Neutrophil (primary cell): ENCODE measurements at regions not wholly inside any gene's neighbourhood (a gene's known extent, or its start where the extent isn't known, plus 50 kb on each side); places are given as distances from the start of the nearest gene placed in this dataset.
A peak's percentile ranks its signal among the peaks of the same experiment; 100 is the strongest.

Experiments used
- H3K27ac ChIP-seq: fragments of 200-600 bp; sonication (generic); 2 replicates; pipeline ENCODE4 v1.5.1; 2016; ENCODE audit warnings: mild to moderate bottlenecking, moderate library complexity
- H3K27me3 ChIP-seq: fragments of 200-600 bp; sonication (generic); 2 replicates; pipeline ENCODE4 v1.6.0; 2016; ENCODE audit warnings: mild to moderate bottlenecking
- H3K36me3 ChIP-seq: fragments of 200-600 bp; sonication (generic); 2 replicates; pipeline ENCODE4 v1.5.1; 2017
- H3K4me1 ChIP-seq, 2 experiments: fragments of 200-600 bp in 1 of 2; sonication (generic) in 1 of 2; 1 replicate in 1 of 2; 2 replicates in 1 of 2; pipeline versions ENCODE4 v1.5.1 to v1.6.1; 2013 to 2016; ENCODE audit warnings: low read depth in 1 of 2, low read length in 1 of 2, mild to moderate bottlenecking in 1 of 2, moderate library complexity in 1 of 2; ENCODE audit not compliant: control insufficient read depth in 1 of 2, insufficient read depth in 1 of 2
- H3K4me3 ChIP-seq, 2 experiments: fragments of 200-600 bp in 1 of 2; sonication (generic) in 1 of 2; 1 replicate in 1 of 2; 2 replicates in 1 of 2; pipeline ENCODE4 v1.5.1; 2013 to 2016; ENCODE audit warnings: low read depth in 1 of 2, low read length in 1 of 2, mild to moderate bottlenecking in 1 of 2, moderate library complexity in 1 of 2
- H3K9me3 ChIP-seq: fragments of 200-600 bp; sonication (generic); 2 replicates; pipeline ENCODE4 v1.5.1; 2016
- TF ChIP-seq, protein P1 (sequence below): fragments of 200-600 bp; sonication (generic); IDR thresholded peaks from 2 replicates; pipeline ENCODE4 v1.5.1; 2016; ENCODE audit warnings: antibody characterized with exemption

GRCh38 chrX:39133971-39134370, 332.7 kb downstream of the MID1IP1 start:
- no peaks in the 10 kb centered on the region for H3K9me3 ChIP-seq
- H3K4me3 ChIP-seq = no peak overlapping the region
- TF ChIP-seq, protein P1, sequence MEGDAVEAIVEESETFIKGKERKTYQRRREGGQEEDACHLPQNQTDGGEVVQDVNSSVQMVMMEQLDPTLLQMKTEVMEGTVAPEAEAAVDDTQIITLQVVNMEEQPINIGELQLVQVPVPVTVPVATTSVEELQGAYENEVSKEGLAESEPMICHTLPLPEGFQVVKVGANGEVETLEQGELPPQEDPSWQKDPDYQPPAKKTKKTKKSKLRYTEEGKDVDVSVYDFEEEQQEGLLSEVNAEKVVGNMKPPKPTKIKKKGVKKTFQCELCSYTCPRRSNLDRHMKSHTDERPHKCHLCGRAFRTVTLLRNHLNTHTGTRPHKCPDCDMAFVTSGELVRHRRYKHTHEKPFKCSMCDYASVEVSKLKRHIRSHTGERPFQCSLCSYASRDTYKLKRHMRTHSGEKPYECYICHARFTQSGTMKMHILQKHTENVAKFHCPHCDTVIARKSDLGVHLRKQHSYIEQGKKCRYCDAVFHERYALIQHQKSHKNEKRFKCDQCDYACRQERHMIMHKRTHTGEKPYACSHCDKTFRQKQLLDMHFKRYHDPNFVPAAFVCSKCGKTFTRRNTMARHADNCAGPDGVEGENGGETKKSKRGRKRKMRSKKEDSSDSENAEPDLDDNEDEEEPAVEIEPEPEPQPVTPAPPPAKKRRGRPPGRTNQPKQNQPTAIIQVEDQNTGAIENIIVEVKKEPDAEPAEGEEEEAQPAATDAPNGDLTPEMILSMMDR = no peak
- H3K4me1 ChIP-seq = peaks cover 21% of the 10 kb centered on the region in 2 experiments
- H3K27ac ChIP-seq = peak overlapping the region; percentile 72
- no peaks in the 10 kb centered on the region for H3K27me3 ChIP-seq
- no peaks in the 10 kb centered on the region for H3K36me3 ChIP-seq

- Histone ChIP-seq H3K9me3 (no peaks in the 10 kb centered on the region), H3K27ac (no peak overlapping the region), H3K36me3 (no peaks in the 10 kb centered on the region), H3K27me3 (no peaks in the 10 kb centered on the region), H3K4me3 (no peak overlapping the region), H3K4me1 (peaks cover 21% of the 10 kb centered on the region in 2 experiments)
- TF ChIP-seq, protein P1 = no peak
These were observed 336.2 kb downstream of the MID1IP1 start for GRCh38 chrX:39137363-39137954.

DNA sequence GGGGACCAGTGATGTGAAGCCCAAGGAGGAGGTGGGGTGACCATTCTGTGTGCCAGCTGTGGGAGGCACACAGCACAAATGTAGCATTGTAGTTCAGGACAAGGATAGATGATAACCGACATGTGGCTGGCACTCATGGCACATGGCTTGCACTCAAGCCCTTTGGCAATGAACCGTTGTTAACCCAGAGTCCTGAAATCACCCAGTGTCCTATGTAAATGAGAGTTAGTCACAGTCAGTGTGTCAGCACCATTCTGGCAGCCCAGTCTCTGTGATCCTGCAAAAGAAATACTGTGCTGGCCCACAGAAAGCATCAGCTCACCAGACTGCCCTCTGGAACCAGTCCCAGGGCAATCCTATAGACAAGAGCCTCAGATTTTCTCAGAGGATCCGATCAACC, 339.3 kb downstream of the MID1IP1 start:
- TF ChIP-seq, protein P1 = no peak

GRCh38 chrX:39144323-39144722, 343.1 kb downstream of the MID1IP1 start:
- Histone ChIP-seq H3K36me3 (no peaks in the 10 kb centered on the region), H3K4me1 (peaks cover 47 to 53% of the 10 kb centered on the region in 2 experiments), H3K27me3 (no peaks in the 10 kb centered on the region), H3K9me3 (no peaks in the 10 kb centered on the region), H3K27ac (peak overlapping the region; percentile 97), H3K4me3 (peak overlapping the region; percentile 24 to 44)
- TF ChIP-seq, protein P1 = no peak

More for the DNA sequence above, 339.3 kb downstream of the MID1IP1 start:
- no peaks in the 10 kb centered on the region for H3K9me3 ChIP-seq
- H3K4me3 ChIP-seq = no peak overlapping the region
- H3K27ac ChIP-seq = no peak overlapping the region
- H3K27me3 ChIP-seq = no peaks in the 10 kb centered on the region
- H3K36me3 ChIP-seq = no peaks in the 10 kb centered on the region
- peaks cover 28 to 29% of the 10 kb centered on the region in 2 experiments for H3K4me1 ChIP-seq

DNA sequence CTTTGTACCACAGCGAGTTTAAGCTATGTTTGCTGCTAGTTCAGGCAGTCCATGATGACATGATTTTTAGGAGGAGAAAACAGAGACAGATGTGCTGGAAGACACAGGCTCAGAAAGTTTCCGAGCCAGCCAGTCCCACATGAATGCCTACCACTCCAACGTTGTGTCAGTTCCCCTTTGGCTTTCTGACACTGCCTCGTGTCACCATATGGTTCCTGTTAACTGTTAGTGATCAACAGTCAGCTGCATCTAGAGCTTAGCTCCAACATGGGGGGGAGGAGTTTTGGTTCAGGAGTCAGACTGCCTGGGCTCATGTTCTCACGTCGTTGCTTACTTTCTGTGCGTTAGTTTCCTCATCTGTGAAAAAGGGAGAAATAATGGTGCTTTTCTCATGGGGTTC, 343.7 kb downstream of the MID1IP1 start:
- peaks cover 53 to 59% of the 10 kb centered on the region in 2 experiments for H3K4me1 ChIP-seq
- H3K36me3 ChIP-seq = no peaks in the 10 kb centered on the region

More for the DNA sequence above, 343.7 kb downstream of the MID1IP1 start:
- Histone ChIP-seq H3K27ac (peak overlapping the region; percentile 97), H3K4me3 (peak overlapping the region; percentile 24 to 44), H3K9me3 (no peaks in the 10 kb centered on the region), H3K27me3 (no peaks in the 10 kb centered on the region)
- TF ChIP-seq, protein P1 = no peak
